Right atrium auricular region (tissue), 2 donors: ENCODE measurements at regions not wholly inside any gene's neighbourhood (a gene's known extent, or its start where the extent isn't known, plus 50 kb on each side); places are given as distances from the start of the nearest gene placed in this dataset.

Source experiments
- DNase-seq: peaks from one replicate; pipeline ENCODE4 v3.0.0-alpha.2; 2019; ENCODE audit warnings: low spot score
- H3K27ac ChIP-seq, 2 donors: fragments of 200-600 bp; sonication (generic); 1 replicate in 1 of 2; 2 replicates in 1 of 2; pipeline ENCODE4 v1.5.1; 2016 to 2019
- H3K27me3 ChIP-seq, 2 donors: fragments of 200-600 bp; sonication (generic); one replicate each; pipeline versions ENCODE4 v1.5.1 to v1.6.0; 2017 to 2019
- H3K36me3 ChIP-seq: fragments of 200-600 bp; sonication (generic); one replicate; pipeline ENCODE4 v1.5.1; 2016
- H3K4me1 ChIP-seq, 2 donors: fragments of 200-600 bp; sonication (generic); one replicate each; pipeline versions ENCODE4 v1.5.1 to v1.6.0; 2017 to 2019
- H3K4me3 ChIP-seq, 2 donors: fragments of 200-600 bp; sonication (generic); 1 replicate in 1 of 2; 2 replicates in 1 of 2; pipeline ENCODE4 v1.5.1; 2017 to 2019; ENCODE audit warnings: mild to moderate bottlenecking in 1 of 2, moderate library complexity in 1 of 2
- H3K9me3 ChIP-seq, 2 donors: fragments of 200-600 bp; sonication (generic); one replicate each; pipeline ENCODE4 v1.5.1; 2019
- CTCF ChIP-seq, 2 donors: fragments of 200-600 bp; sonication (generic); IDR thresholded peaks; one replicate each; pipeline ENCODE4 v1.5.1; 2019; ENCODE audit warnings: antibody characterized with exemption in 2 of 2

DNA sequence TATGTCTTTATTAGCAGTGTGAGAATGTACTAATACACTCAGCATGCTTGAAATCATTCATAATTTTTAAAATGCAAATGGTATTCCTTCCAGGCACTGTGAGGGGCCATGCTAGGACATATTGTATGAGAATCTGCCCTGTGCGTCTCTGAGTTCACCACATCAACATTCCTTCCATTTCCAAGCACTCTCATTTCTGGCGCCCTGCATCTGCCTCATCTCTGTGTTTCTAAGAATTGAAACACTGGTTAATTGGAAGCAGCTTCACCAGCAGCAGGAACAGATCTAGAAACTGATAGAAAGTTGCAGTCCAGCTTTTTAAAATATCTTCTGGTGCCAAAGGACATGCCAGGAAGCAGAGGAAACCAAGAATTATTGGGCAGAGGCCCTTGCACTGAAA is 555.9 kb upstream of the DPP6 start:
- TF ChIP-seq CTCF (IDR thresholded peaks at IDR 0.05), result no peak
- no peaks in the 10 kb centered on the region for H3K27me3 ChIP-seq
- H3K4me1 ChIP-seq, result no peaks in the 10 kb centered on the region
- H3K4me3 ChIP-seq, result no peak overlapping the region
- no peak for DNase-seq
- H3K36me3 ChIP-seq, result no peaks in the 10 kb centered on the region
- no peak overlapping the region for H3K27ac ChIP-seq
- no peaks in the 10 kb centered on the region for H3K9me3 ChIP-seq

DNA sequence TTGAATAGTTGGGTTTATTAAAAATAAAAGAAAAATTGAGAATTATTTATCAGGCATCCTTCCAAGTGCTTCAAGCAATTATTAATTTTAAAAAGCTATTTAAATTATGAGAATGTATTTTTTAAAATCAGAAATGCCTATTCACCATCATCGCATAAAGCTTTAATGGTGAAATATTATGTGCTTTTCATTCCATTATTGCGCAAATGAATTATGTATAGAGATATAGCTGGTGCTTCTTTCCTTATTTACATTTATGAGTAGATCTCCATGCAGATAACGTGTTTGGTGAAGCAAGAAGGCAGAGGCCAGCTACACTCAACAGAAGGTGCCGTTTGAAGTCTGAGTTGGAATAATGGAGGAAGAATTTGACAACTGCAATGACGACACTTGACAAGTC is 549.1 kb upstream of the DPP6 start:
- Histone ChIP-seq H3K4me1 (no peaks in the 10 kb centered on the region), H3K36me3 (no peaks in the 10 kb centered on the region), H3K9me3 (peaks cover 5 to 8% of the 10 kb centered on the region in 2 donors), H3K27ac (no peak overlapping the region), H3K4me3 (no peak overlapping the region), H3K27me3 (no peaks in the 10 kb centered on the region)
- no peak for TF ChIP-seq CTCF (IDR thresholded peaks at IDR 0.05)
- no peak for DNase-seq

DNA sequence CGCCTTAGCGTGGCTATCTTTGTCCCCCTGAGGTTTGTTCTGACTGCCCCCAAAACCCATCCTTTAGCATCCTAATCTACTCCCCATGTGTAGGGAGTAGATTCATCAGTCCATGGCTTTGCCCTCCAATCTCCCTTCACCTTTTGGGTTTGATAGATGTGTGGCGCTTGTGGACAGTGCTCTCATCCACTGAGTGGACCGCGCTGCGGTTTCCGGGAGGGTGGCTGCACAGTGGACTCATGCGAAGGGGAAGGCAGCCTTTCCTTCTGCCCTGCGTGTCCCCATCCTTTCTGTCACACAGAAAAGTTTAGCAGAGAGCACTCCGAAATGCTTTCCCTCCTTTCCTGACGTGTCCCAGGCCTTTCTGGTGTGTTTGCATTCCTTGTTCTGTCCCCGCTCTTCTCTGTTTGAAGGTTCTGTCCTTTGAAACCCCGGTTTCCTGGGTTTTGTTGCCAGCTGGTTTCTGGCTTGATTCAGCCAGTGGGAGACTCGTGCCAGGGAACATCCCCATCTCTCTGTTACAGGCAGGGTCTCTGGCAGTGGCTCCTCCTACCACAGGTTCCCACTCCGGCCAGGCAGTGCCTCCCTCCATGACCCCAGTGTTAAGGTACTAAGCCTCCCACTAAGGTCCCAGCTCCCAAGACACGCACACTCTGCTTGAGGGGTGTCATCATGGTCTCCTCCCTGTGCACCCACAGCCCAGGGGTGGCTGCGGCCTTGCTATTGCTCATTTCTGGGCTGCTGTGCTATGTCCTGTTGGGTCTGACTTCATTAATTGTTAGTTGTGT is 547.7 kb upstream of the DPP6 start:
- peaks cover 5 to 8% of the 10 kb centered on the region in 2 donors for H3K9me3 ChIP-seq
- H3K27ac ChIP-seq, result no peak overlapping the region
- no peak for DNase-seq
- H3K4me1 ChIP-seq, result no peaks in the 10 kb centered on the region
- H3K27me3 ChIP-seq, result no peaks in the 10 kb centered on the region
- H3K4me3 ChIP-seq, result no peak overlapping the region
- H3K36me3 ChIP-seq, result no peaks in the 10 kb centered on the region
- no peak for TF ChIP-seq CTCF (IDR thresholded peaks at IDR 0.05)

- H3K4me1 ChIP-seq, result no peaks in the 10 kb centered on the region
- H3K4me3 ChIP-seq, result no peak overlapping the region
- peaks cover 5 to 8% of the 10 kb centered on the region in 2 donors for H3K9me3 ChIP-seq
- no peaks in the 10 kb centered on the region for H3K36me3 ChIP-seq
- H3K27ac ChIP-seq, result no peak overlapping the region
- no peaks in the 10 kb centered on the region for H3K27me3 ChIP-seq
- TF ChIP-seq CTCF (IDR thresholded peaks at IDR 0.05), result no peak
- no peak for DNase-seq
These were observed 544.3 kb upstream of the DPP6 start for GRCh38 chr7:153507885-153508284.

DNA sequence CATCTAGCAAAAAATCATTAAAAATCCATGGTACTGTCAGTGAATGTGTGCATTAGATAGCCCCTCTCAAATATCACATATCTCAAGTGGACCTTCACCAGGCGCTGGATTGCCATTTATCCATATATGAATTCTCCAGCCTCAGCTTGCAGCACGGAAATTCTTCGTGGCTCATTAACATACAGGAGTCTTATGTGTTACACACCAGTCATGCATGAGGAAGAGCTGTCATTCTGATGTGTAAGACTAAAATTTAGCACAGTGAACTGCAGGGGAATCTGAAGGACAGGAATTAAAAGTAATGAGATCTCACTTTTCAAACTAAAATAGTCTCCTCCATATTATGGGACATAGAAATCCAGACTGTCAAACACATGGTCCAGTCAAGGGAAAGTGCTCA is 542.4 kb upstream of the DPP6 start:
- no peaks in the 10 kb centered on the region for H3K36me3 ChIP-seq
- no peaks in the 10 kb centered on the region for H3K27me3 ChIP-seq
- H3K27ac ChIP-seq, result no peak overlapping the region
- H3K9me3 ChIP-seq, result peaks cover 5 to 8% of the 10 kb centered on the region in 2 donors
- H3K4me3 ChIP-seq, result no peak overlapping the region
- TF ChIP-seq CTCF (IDR thresholded peaks at IDR 0.05), result no peak
- no peak for DNase-seq
- H3K4me1 ChIP-seq, result no peaks in the 10 kb centered on the region

DNA sequence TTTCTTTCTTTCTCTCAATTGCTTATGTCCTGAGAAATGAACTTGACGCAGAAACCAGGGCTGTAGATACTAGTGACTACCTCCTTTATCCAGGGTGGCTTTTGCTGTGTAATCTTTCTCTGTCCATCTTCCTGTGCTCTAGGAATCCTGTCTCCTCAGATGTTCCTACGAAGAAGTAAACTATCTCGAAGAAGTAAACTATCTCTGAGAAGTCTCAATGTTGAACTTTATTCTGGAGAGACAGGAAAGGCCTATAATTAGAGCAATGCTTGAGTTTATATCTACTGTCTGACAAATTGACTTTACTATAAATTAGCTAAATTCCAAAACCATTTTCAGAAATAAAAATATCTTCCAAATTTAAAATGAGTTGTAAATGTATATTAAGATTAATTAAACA is 541.5 kb upstream of the DPP6 start:
- H3K9me3 ChIP-seq, result peaks cover 5 to 8% of the 10 kb centered on the region in 2 donors
- no peaks in the 10 kb centered on the region for H3K27me3 ChIP-seq
- no peak for TF ChIP-seq CTCF (IDR thresholded peaks at IDR 0.05)
- no peak for DNase-seq
- no peak overlapping the region for H3K4me3 ChIP-seq
- no peak overlapping the region for H3K27ac ChIP-seq
- no peaks in the 10 kb centered on the region for H3K4me1 ChIP-seq
- H3K36me3 ChIP-seq, result no peaks in the 10 kb centered on the region
